ENCODE measurements at regions not wholly inside any gene's neighbourhood (a gene's known extent, or its start where the extent isn't known, plus 50 kb on each side); places are given as distances from the start of the nearest gene placed in this dataset.

DNA sequence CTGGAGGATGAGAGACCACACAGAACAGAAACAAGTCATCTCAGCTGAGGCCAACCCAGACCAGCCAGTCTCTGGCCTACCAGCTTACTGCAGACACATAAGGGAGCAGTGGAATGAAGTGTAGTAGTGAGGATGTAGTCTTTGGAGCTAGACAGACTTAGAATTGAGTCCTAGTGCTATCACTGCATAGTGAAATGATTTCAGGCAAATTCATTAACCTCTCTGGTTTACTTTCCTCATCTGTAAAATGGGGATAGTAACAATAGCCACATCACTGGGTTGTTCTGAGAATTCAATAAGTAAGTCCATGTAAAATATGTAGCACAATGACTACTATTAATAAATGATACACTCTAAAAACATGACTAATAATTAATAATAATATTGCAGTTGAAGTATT lies 383.8 kb downstream of the DLEU7 start:
- Histone ChIP-seq H3K4ac (ENCODE audit: low read depth, low read length) (peak overlapping the region; percentile 16; the same call in 1 of the 2 replicates), H4K20me1 (ENCODE audit: insufficient read depth, low read length) (no peaks in the 10 kb centered on the region), H2BK15ac (ENCODE audit: low read depth, low read length) (no peak overlapping the region), H3K4me3 (ENCODE audit: insufficient read depth, low read depth, low read length) (no peak overlapping the region), H3K9me3 (ENCODE audit: control insufficient read depth, insufficient read depth, low read length) (no peaks in the 10 kb centered on the region), H2AFZ (replicated peaks; ENCODE audit: low read length, poor library complexity) (no peak overlapping the region), H3K9ac (ENCODE audit: low read depth, low read length) (no peak overlapping the region), H3K18ac (ENCODE audit: low read depth, low read length) (no peak overlapping the region; the same call in 1 of the 2 replicates), H4K8ac (ENCODE audit: low read depth in 2 of 2, low read length in 2 of 2) (peak overlapping the region in 1 of 2 experiments; percentile 5; a peak in 1 of 4 replicates), H3K4me1 (ENCODE audit: control insufficient read depth, insufficient read depth, low read length) (peaks cover 2% of the 10 kb centered on the region; the same call in 1 of the 2 replicates), H3K27ac (ENCODE audit: insufficient read depth, low read length) (no peak overlapping the region), H3K27me3 (ENCODE audit: control insufficient read depth, insufficient read depth, low read length) (no peaks in the 10 kb centered on the region), H2BK120ac (ENCODE audit: low read depth, low read length) (peak overlapping the region; percentile 51), H3K79me1 (ENCODE audit: low read depth in 1 of 2, low read length in 2 of 2) (no peaks in the 10 kb centered on the region), H3K56ac (ENCODE audit: extremely low read depth, insufficient read depth, low read length) (no peak overlapping the region), H3K4me2 (ENCODE audit: low read depth, low read length) (no peak overlapping the region), H3K9me1 (ENCODE audit: insufficient read depth, low read length) (no peaks in the 10 kb centered on the region), H2BK20ac (ENCODE audit: low read depth, low read length) (no peak overlapping the region), H2AK9ac (replicated peaks; ENCODE audit: low read depth, low read length, poor library complexity) (no peak overlapping the region), H3K23ac (ENCODE audit: low read depth, low read length) (no peak overlapping the region; the same call in 1 of the 2 replicates), H2BK5ac (ENCODE audit: low read depth, low read length, poor library complexity, severe bottlenecking) (no peak overlapping the region), H3K14ac (replicated peaks; ENCODE audit: low read depth, low read length) (no peak overlapping the region; the same call in 1 of the 2 replicates), H3K36me3 (ENCODE audit: control insufficient read depth, insufficient read depth, low read length) (no peaks in the 10 kb centered on the region), H2AK5ac (ENCODE audit: low read depth, low read length) (peak overlapping the region; percentile 60), H4K91ac (ENCODE audit: insufficient read depth, low read depth, low read length) (no peak overlapping the region; the same call in 1 of the 2 replicates), H4K5ac (ENCODE audit: low read depth, low read length) (no peak overlapping the region; the same call in 1 of the 2 replicates)
- CTCF ChIA-PET = no interaction called here
- intact Hi-C loops (cut with micrococcal nuclease) (no loop called here), dilution Hi-C loops (cut with HindIII; ENCODE audit: low sequenced_read_pairs, unreplicated experiment) (no loop called here), in situ Hi-C loops (cut with MboI; ENCODE audit: low sequenced_read_pairs) (no loop called here)
- POLR2A ChIA-PET (ENCODE audit: unreplicated experiment) = no interaction called here
- no peak for ATAC-seq (ENCODE audit: low read depth)
- DNase-seq = no peak
- BruUV-seq (replicated peaks) = no TSS peak
- no peak for TF ChIP-seq CHD1 (IDR thresholded peaks at IDR 0.05; ENCODE audit: low read depth, low read length)
- TF ChIP-seq MAZ (IDR thresholded peaks at IDR 0.05; ENCODE audit: borderline replicate concordance, low read depth, low read length) = no peak
- no peak for TF ChIP-seq RFX5 (IDR thresholded peaks at IDR 0.05; ENCODE audit: low read depth, low read length)
- TF ChIP-seq, protein P1, sequence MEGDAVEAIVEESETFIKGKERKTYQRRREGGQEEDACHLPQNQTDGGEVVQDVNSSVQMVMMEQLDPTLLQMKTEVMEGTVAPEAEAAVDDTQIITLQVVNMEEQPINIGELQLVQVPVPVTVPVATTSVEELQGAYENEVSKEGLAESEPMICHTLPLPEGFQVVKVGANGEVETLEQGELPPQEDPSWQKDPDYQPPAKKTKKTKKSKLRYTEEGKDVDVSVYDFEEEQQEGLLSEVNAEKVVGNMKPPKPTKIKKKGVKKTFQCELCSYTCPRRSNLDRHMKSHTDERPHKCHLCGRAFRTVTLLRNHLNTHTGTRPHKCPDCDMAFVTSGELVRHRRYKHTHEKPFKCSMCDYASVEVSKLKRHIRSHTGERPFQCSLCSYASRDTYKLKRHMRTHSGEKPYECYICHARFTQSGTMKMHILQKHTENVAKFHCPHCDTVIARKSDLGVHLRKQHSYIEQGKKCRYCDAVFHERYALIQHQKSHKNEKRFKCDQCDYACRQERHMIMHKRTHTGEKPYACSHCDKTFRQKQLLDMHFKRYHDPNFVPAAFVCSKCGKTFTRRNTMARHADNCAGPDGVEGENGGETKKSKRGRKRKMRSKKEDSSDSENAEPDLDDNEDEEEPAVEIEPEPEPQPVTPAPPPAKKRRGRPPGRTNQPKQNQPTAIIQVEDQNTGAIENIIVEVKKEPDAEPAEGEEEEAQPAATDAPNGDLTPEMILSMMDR (conservative IDR thresholded peaks at IDR 0.05; ENCODE audit: low read depth, low read length) = no peak
- no peak for TF ChIP-seq NFE2L2 (IDR thresholded peaks at IDR 0.05; ENCODE audit: low read depth, low read length)
- no peak for TF ChIP-seq MXI1 (IDR thresholded peaks at IDR 0.05; ENCODE audit: borderline replicate concordance, low read depth, low read length)
- TF ChIP-seq RAD21 (IDR thresholded peaks at IDR 0.05; ENCODE audit: low read length) = no peak
- TF ChIP-seq MAFK (IDR thresholded peaks at IDR 0.05; ENCODE audit: low read depth, low read length) = no peak
- TF ChIP-seq CEBPB (IDR thresholded peaks at IDR 0.05; ENCODE audit: low read depth, low read length) = no peak
- TF ChIP-seq POLR2A (IDR thresholded peaks at IDR 0.05; ENCODE audit: low read depth, low read length) = no peak
- TF ChIP-seq BHLHE40 (IDR thresholded peaks at IDR 0.05; ENCODE audit: low read depth, low read length) = no peak
- TF ChIP-seq, protein P2, sequence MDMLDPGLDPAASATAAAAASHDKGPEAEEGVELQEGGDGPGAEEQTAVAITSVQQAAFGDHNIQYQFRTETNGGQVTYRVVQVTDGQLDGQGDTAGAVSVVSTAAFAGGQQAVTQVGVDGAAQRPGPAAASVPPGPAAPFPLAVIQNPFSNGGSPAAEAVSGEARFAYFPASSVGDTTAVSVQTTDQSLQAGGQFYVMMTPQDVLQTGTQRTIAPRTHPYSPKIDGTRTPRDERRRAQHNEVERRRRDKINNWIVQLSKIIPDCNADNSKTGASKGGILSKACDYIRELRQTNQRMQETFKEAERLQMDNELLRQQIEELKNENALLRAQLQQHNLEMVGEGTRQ (IDR thresholded peaks at IDR 0.05; ENCODE audit: low read depth, low read length) = no peak
- TF ChIP-seq FOS (IDR thresholded peaks at IDR 0.05; ENCODE audit: low read depth, low read length) = no peak
- no peak for TF ChIP-seq SMC3 (IDR thresholded peaks at IDR 0.05; ENCODE audit: low read depth, low read length)
- TF ChIP-seq, protein P3, sequence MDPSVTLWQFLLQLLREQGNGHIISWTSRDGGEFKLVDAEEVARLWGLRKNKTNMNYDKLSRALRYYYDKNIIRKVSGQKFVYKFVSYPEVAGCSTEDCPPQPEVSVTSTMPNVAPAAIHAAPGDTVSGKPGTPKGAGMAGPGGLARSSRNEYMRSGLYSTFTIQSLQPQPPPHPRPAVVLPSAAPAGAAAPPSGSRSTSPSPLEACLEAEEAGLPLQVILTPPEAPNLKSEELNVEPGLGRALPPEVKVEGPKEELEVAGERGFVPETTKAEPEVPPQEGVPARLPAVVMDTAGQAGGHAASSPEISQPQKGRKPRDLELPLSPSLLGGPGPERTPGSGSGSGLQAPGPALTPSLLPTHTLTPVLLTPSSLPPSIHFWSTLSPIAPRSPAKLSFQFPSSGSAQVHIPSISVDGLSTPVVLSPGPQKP (IDR thresholded peaks at IDR 0.05; ENCODE audit: borderline replicate concordance, low read depth, low read length) = no peak
- no peak for TF ChIP-seq RCOR1 (IDR thresholded peaks at IDR 0.05; ENCODE audit: insufficient replicate concordance, low read length)
